ENCODE measurements at regions not wholly inside any gene's neighbourhood (a gene's known extent, or its start where the extent isn't known, plus 50 kb on each side); places are given as distances from the start of the nearest gene placed in this dataset.

GRCh38 chr9:16987026-16987425 is 116.6 kb upstream of the BNC2 start:
- no peak for DNase-seq (ENCODE audit: low read depth, low spot score)
- Histone ChIP-seq H3K27ac (no peak overlapping the region), H3K4me3 (no peak overlapping the region)

GRCh38 chr9:16986556-16986955 is 116.1 kb upstream of the BNC2 start:
- H3K9me3 ChIP-seq (ENCODE audit: low read depth, low read length), result no peaks in the 10 kb centered on the region
- H3K9ac ChIP-seq (ENCODE audit: insufficient read length), result no peak overlapping the region
- H3K27ac ChIP-seq, result no peak overlapping the region
- no peaks in the 10 kb centered on the region for H3K36me3 ChIP-seq (ENCODE audit: insufficient read depth, low read length)
- TF ChIP-seq FOXP2 (optimal IDR thresholded peaks at IDR 0.05; ENCODE audit: control extremely low read depth, extremely low read length, insufficient read depth) (no peak), POLR2AphosphoS5 (IDR thresholded peaks at IDR 0.05; ENCODE audit: borderline replicate concordance, low read depth, low read length) (no peak), EZH2 (IDR thresholded peaks at IDR 0.05) (no peak)
- H3K4me3 ChIP-seq, result no peak overlapping the region
- no peak for DNase-seq (ENCODE audit: low read depth, low spot score)

More at GRCh38 chr9:16987026-16987425, 116.6 kb upstream of the BNC2 start:
- TF ChIP-seq EZH2 (IDR thresholded peaks at IDR 0.05) (no peak), POLR2AphosphoS5 (IDR thresholded peaks at IDR 0.05; ENCODE audit: borderline replicate concordance, low read depth, low read length) (no peak), FOXP2 (optimal IDR thresholded peaks at IDR 0.05; ENCODE audit: control extremely low read depth, extremely low read length, insufficient read depth) (no peak)
- no peaks in the 10 kb centered on the region for H3K36me3 ChIP-seq (ENCODE audit: insufficient read depth, low read length)
- no peaks in the 10 kb centered on the region for H3K9me3 ChIP-seq (ENCODE audit: low read depth, low read length)
- H3K9ac ChIP-seq (ENCODE audit: insufficient read length), result no peak overlapping the region

- H3K27ac ChIP-seq, result no peak overlapping the region
These were observed 115.3 kb upstream of the BNC2 start for GRCh38 chr9:16985559-16986348.

GRCh38 chr9:16982780-16983310 is 112.4 kb upstream of the BNC2 start:
- TF ChIP-seq POLR2AphosphoS5 (IDR thresholded peaks at IDR 0.05; ENCODE audit: borderline replicate concordance, low read depth, low read length) (no peak), FOXP2 (optimal IDR thresholded peaks at IDR 0.05; ENCODE audit: control extremely low read depth, extremely low read length, insufficient read depth) (no peak), EZH2 (IDR thresholded peaks at IDR 0.05) (no peak)
- DNase-seq (ENCODE audit: low read depth, low spot score), result no peak

More at GRCh38 chr9:16985559-16986348, 115.3 kb upstream of the BNC2 start:
- Histone ChIP-seq H3K4me3 (no peak overlapping the region), H3K36me3 (ENCODE audit: insufficient read depth, low read length) (no peaks in the 10 kb centered on the region), H3K9ac (ENCODE audit: insufficient read length) (no peak overlapping the region), H3K9me3 (ENCODE audit: low read depth, low read length) (no peaks in the 10 kb centered on the region)
- TF ChIP-seq FOXP2 (optimal IDR thresholded peaks at IDR 0.05; ENCODE audit: control extremely low read depth, extremely low read length, insufficient read depth) (no peak), EZH2 (IDR thresholded peaks at IDR 0.05) (no peak), POLR2AphosphoS5 (IDR thresholded peaks at IDR 0.05; ENCODE audit: borderline replicate concordance, low read depth, low read length) (no peak)
- DNase-seq (ENCODE audit: low read depth, low spot score), result no peak

GRCh38 chr9:16976427-16976826 is 106.0 kb upstream of the BNC2 start:
- no peaks in the 10 kb centered on the region for H3K36me3 ChIP-seq (ENCODE audit: insufficient read depth, low read length)
- DNase-seq (ENCODE audit: low read depth, low spot score), result no peak
- H3K4me3 ChIP-seq, result no peak overlapping the region
- H3K9ac ChIP-seq (ENCODE audit: insufficient read length), result no peak overlapping the region
- TF ChIP-seq POLR2AphosphoS5 (IDR thresholded peaks at IDR 0.05; ENCODE audit: borderline replicate concordance, low read depth, low read length) (no peak), EZH2 (IDR thresholded peaks at IDR 0.05) (no peak), FOXP2 (optimal IDR thresholded peaks at IDR 0.05; ENCODE audit: control extremely low read depth, extremely low read length, insufficient read depth) (no peak)
- no peak overlapping the region for H3K27ac ChIP-seq
- H3K9me3 ChIP-seq (ENCODE audit: low read depth, low read length), result no peaks in the 10 kb centered on the region

More at GRCh38 chr9:16982780-16983310, 112.4 kb upstream of the BNC2 start:
- H3K9me3 ChIP-seq (ENCODE audit: low read depth, low read length), result no peaks in the 10 kb centered on the region
- H3K4me3 ChIP-seq, result no peak overlapping the region
- no peak overlapping the region for H3K9ac ChIP-seq (ENCODE audit: insufficient read length)
- H3K27ac ChIP-seq, result no peak overlapping the region
- no peaks in the 10 kb centered on the region for H3K36me3 ChIP-seq (ENCODE audit: insufficient read depth, low read length)

GRCh38 chr9:16974436-16974835 is 104.0 kb upstream of the BNC2 start:
- H3K36me3 ChIP-seq (ENCODE audit: insufficient read depth, low read length), result no peaks in the 10 kb centered on the region
- H3K27ac ChIP-seq, result no peak overlapping the region
- no peak overlapping the region for H3K9ac ChIP-seq (ENCODE audit: insufficient read length)
- TF ChIP-seq POLR2AphosphoS5 (IDR thresholded peaks at IDR 0.05; ENCODE audit: borderline replicate concordance, low read depth, low read length) (no peak), FOXP2 (optimal IDR thresholded peaks at IDR 0.05; ENCODE audit: control extremely low read depth, extremely low read length, insufficient read depth) (no peak), EZH2 (IDR thresholded peaks at IDR 0.05) (no peak)
- no peak for DNase-seq (ENCODE audit: low read depth, low spot score)
- no peak overlapping the region for H3K4me3 ChIP-seq
- H3K9me3 ChIP-seq (ENCODE audit: low read depth, low read length), result no peaks in the 10 kb centered on the region

- no peak for DNase-seq (ENCODE audit: low read depth, low spot score)
- TF ChIP-seq FOXP2 (optimal IDR thresholded peaks at IDR 0.05; ENCODE audit: control extremely low read depth, extremely low read length, insufficient read depth), result no peak
- no peak for TF ChIP-seq POLR2AphosphoS5 (IDR thresholded peaks at IDR 0.05; ENCODE audit: borderline replicate concordance, low read depth, low read length)
- Histone ChIP-seq H3K9me3 (ENCODE audit: low read depth, low read length) (no peaks in the 10 kb centered on the region), H3K36me3 (ENCODE audit: insufficient read depth, low read length) (no peaks in the 10 kb centered on the region), H3K4me3 (no peak overlapping the region), H3K27ac (no peak overlapping the region), H3K9ac (ENCODE audit: insufficient read length) (no peak overlapping the region)
These were observed 99.9 kb upstream of the BNC2 start for GRCh38 chr9:16970321-16970720.

GRCh38 chr9:16964228-16964627 is 93.8 kb upstream of the BNC2 start:
- no peak overlapping the region for H3K9ac ChIP-seq (ENCODE audit: insufficient read length)
- no peak overlapping the region for H3K4me3 ChIP-seq
- no peaks in the 10 kb centered on the region for H3K9me3 ChIP-seq (ENCODE audit: low read depth, low read length)
- no peak for DNase-seq (ENCODE audit: low read depth, low spot score)
- no peak overlapping the region for H3K27ac ChIP-seq
- no peak for TF ChIP-seq FOXP2 (optimal IDR thresholded peaks at IDR 0.05; ENCODE audit: control extremely low read depth, extremely low read length, insufficient read depth)
- no peaks in the 10 kb centered on the region for H3K36me3 ChIP-seq (ENCODE audit: insufficient read depth, low read length)

Data from SK-N-MC (cell line).